HepG2 (cell line): ENCODE measurements at regions not wholly inside any gene's neighbourhood (a gene's known extent, or its start where the extent isn't known, plus 50 kb on each side); places are given as distances from the start of the nearest gene placed in this dataset.

ENCODE experiments used
- ATAC-seq: fragments of 200-7000 bp; cut with Tn5 transposase; 3 replicates; pipeline ENCODE4 v1.9.1; 2020; ENCODE audit warnings: mild to moderate bottlenecking, moderate library complexity
- BruUV-seq: library from RNA; stranded (reverse); fragments of 400-500 nt; replicated peaks from 2 replicates; lab custom pipeline; 2021; lab: Mats Ljungman, UMichigan
- CTCF ChIA-PET: fragments of 300-600 bp; formaldehyde crosslinking; extraction: SDS; loops from one replicate; lab custom pipeline; 2021; ENCODE audit warnings: low total read pairs, inconsistent platforms, low intra/inter-chr PET ratio; lab: Yijun Ruan, JAX
- POLR2A ChIA-PET: fragments of 350-600 bp; sonication (Branson Sonifier 250); formaldehyde crosslinking; loops from one replicate; lab custom pipeline; 2020; ENCODE audit warnings: antibody characterized with exemption, inconsistent platforms; lab: Yijun Ruan, JAX
- DNase-seq: peaks from one replicate; pipeline ENCODE4 v3.0.0-alpha.2; 2015; ENCODE audit warnings: low spot score
- FAIRE-seq: peaks from 3 replicates; lab custom pipeline; 2011; peaks lifted over from hg19 to GRCh38; lab: Jason Lieb, UNC
- H2AFZ ChIP-seq: one replicate; pipeline ENCODE4 v1.6.1; 2011; ENCODE audit warnings: low read length, inconsistent platforms
- H3K27ac ChIP-seq: fragments of 300-600 bp; 3 replicates; pipeline ENCODE4 v1.8.0; 2011; ENCODE audit warnings: mixed run types, mild to moderate bottlenecking, mixed read lengths, low read length, inconsistent platforms; ENCODE audit not compliant: insufficient read depth; ENCODE audit errors: extremely low read length
- H3K27me3 ChIP-seq, 2 experiments: fragments of 200-600 bp in 1 of 2; 2 replicates in 1 of 2; 3 replicates in 1 of 2; pipeline versions ENCODE4 v1.6.0 to v1.8.0; 2011; ENCODE audit warnings: low read length in 2 of 2, mild to moderate bottlenecking in 2 of 2, moderate library complexity in 2 of 2, inconsistent platforms in 1 of 2; ENCODE audit not compliant: insufficient read depth in 2 of 2, control insufficient read depth in 1 of 2
- H3K36me3 ChIP-seq, 2 experiments: fragments of 200-600 bp in 1 of 2; replicated peaks in 1 of 2; 2 replicates in 1 of 2; 3 replicates in 1 of 2; pipeline versions ENCODE4 v1.5.1 to v1.8.0; 2011; ENCODE audit warnings: low read length in 2 of 2, inconsistent platforms in 1 of 2; ENCODE audit not compliant: insufficient read depth in 2 of 2, control insufficient read depth in 1 of 2
- H3K4me1 ChIP-seq: 2 replicates; pipeline ENCODE4 v1.5.1; 2012; ENCODE audit warnings: low read length, inconsistent platforms; ENCODE audit not compliant: insufficient read depth
- H3K4me2 ChIP-seq: 2 replicates; pipeline ENCODE4 v1.6.0; 2011; ENCODE audit warnings: low read depth, low read length, inconsistent platforms
- H3K4me3 ChIP-seq, 3 experiments: fragments of 200-600 bp in 1 of 3; sonication (generic), shearing (Covaris generic) in 1 of 3; replicated peaks in 1 of 3; 2 replicates each; pipeline ENCODE4 v1.5.1; 2011 to 2016; ENCODE audit warnings: low read length in 3 of 3, inconsistent platforms in 2 of 3, low read depth in 2 of 3, mild to moderate bottlenecking in 2 of 3, control low read depth in 1 of 3, mixed read lengths in 1 of 3; ENCODE audit not compliant: insufficient read depth in 1 of 3
- H3K79me2 ChIP-seq: one replicate; pipeline ENCODE4 v1.6.1; 2011; ENCODE audit warnings: low read length, inconsistent platforms; ENCODE audit not compliant: insufficient read depth
- H3K9ac ChIP-seq: 2 replicates; pipeline ENCODE4 v1.6.0; 2011; ENCODE audit warnings: mild to moderate bottlenecking, low read depth, low read length, inconsistent platforms; ENCODE audit not compliant: insufficient read depth
- H3K9me3 ChIP-seq: 2 replicates; pipeline ENCODE4 v1.5.1; 2012; ENCODE audit warnings: mild to moderate bottlenecking, low read length
- H4K20me1 ChIP-seq: 2 replicates; pipeline ENCODE4 v1.6.0; 2011; ENCODE audit warnings: inconsistent platforms, mild to moderate bottlenecking, low read length, moderate library complexity; ENCODE audit not compliant: insufficient read depth
- GABPA ChIP-seq, 2 experiments: IDR thresholded peaks; 2 replicates each; pipeline ENCODE4 v1.6.1; 2011 to 2016; ENCODE audit warnings: low read depth in 2 of 2, low read length in 1 of 2, missing biosample characterization in 1 of 2, missing genetic modification characterization in 1 of 2
- NR2F6 ChIP-seq, 2 experiments: IDR thresholded peaks; 2 replicates each; pipeline ENCODE4 v1.6.1; 2016; ENCODE audit warnings: antibody characterized with exemption in 1 of 2, mild to moderate bottlenecking in 1 of 2
- PPARG ChIP-seq: conservative IDR thresholded peaks from 2 replicates; pipeline ENCODE4 v1.6.1; 2016; ENCODE audit warnings: missing biosample characterization, missing genetic modification reagents
- RARA ChIP-seq: IDR thresholded peaks from 2 replicates; pipeline ENCODE4 v1.6.1; 2016; ENCODE audit warnings: missing genetic modification reagents, missing compliant biosample characterization
- RXRA ChIP-seq: sonication (generic); formaldehyde crosslinking; IDR thresholded peaks from 2 replicates; pipeline ENCODE4 v1.5.1; 2020; ENCODE audit warnings: missing genetic modification reagents
- TEAD3 ChIP-seq: optimal IDR thresholded peaks from 2 replicates; pipeline ENCODE3; 2016; ENCODE audit warnings: borderline replicate concordance
- YY1 ChIP-seq: IDR thresholded peaks from 2 replicates; pipeline ENCODE4 v1.6.1; 2011; ENCODE audit warnings: low read length, low read depth, moderate library complexity, mild to moderate bottlenecking; ENCODE audit not compliant: insufficient read depth, insufficient replicate concordance
- ZBTB38 ChIP-seq: sonication (generic); formaldehyde crosslinking; IDR thresholded peaks from 2 replicates; pipeline ENCODE4 v1.5.1; 2020; ENCODE audit warnings: mild to moderate bottlenecking, missing genetic modification reagents
- ZNF768 ChIP-seq: sonication (generic); formaldehyde crosslinking; IDR thresholded peaks from 2 replicates; pipeline ENCODE4 v1.4.0; 2020; ENCODE audit warnings: missing genetic modification reagents
- ZSCAN12 ChIP-seq: sonication (generic); formaldehyde crosslinking; IDR thresholded peaks from 2 replicates; pipeline ENCODE4 v1.9.0; 2021; ENCODE audit warnings: mild to moderate bottlenecking, missing genetic modification reagents
- WGBS: methylation state at CpG from one replicate; pipeline ENCODE4 v1.1.6; 2017; ENCODE audit warnings: low lambda C conversion rate; 5-methylcytosine and 5-hydroxymethylcytosine counted together
- in situ Hi-C: cut with HindIII; loops from 2 replicates; pipeline ENCODE4 v1.10.0; 2017; ENCODE audit warnings: low pct_unique_long_range_greater_than_20kb; ENCODE audit not compliant: extremely low pct_ligation_motif_present
- intact Hi-C: fragments of 100-400 bp; cut with micrococcal nuclease; formaldehyde crosslinking; loops from one replicate; pipeline ENCODE4 v1.10.0; 2022; ENCODE audit not compliant: unreplicated experiment
- TF ChIP-seq, protein P1 (sequence below): IDR thresholded peaks from 2 replicates; pipeline ENCODE4 v1.6.1; 2018; ENCODE audit warnings: missing genetic modification reagents, mild to moderate bottlenecking, missing compliant biosample characterization
- TF ChIP-seq, protein P2 (sequence below): sonication (generic); formaldehyde crosslinking; IDR thresholded peaks from 2 replicates; pipeline ENCODE4 v1.9.0; 2021; ENCODE audit warnings: mild to moderate bottlenecking, missing genetic modification reagents

DNA sequence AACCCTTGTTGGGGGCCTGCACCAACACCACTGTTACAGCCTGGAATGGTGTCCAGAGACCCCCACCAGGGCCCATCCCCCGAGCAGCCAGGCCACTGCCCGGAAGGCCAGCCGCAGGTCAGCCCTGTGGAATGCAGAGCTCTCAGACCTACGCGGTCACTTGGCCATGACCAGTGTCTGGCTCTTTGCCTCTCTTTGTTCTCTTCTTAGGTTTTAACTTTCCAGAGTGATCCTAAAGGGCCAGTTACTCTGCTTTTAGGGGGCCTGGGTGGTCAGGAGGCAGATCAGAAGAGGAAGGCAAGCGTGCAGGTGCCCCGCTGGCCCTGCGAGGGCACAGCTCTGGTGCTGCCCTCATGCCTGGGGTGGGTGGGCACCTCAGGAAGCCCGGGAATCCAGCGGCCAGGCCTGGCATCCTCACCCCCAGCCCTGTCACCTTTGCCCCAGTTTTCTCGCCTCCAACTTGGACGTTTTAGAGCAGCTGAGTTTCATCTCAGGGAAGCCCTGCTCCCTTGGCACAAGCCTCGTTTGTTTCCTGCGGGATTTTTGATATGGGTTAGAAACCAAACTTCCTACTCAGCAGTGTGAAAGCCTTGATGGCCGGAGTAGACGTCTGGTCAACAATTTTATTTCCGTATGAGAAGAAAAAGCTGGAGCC, 62.5 kb upstream of the CHST15 start:
- H2AFZ ChIP-seq = no peak overlapping the region

DNA sequence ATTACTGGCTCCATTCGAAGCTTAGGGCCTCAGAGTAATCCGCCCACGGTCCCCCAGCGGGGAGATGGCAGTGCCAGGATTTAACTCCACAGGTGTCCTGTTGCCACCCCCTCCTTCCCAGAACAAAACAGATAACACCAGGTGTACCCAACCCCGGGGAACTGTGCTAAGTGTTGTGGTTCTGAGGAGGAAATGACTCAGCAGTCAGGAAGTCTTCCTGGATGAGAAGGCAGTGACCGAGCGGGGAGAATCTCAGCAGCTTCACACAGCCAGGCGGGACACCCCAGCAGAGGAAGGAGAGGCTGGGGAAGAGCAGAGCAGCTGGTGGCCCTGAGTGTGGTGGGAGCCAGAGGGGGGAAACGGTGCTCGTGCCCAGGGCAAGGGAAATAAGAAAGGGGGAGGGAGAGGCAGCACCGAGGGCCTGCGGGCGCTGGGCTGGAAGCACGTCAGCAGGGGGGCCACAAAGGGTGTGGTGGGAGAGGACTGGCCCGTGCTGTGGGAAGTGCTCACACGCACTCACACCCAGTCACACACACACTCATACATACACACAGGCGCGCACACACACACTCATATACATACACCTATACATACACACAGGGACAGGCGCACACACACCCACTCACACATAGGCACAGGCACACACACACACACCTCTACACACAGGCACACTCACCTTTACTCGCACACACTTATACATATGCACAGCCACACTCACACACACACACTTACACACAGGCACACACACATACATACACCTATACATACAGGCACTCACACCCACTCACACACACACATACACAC, 59.8 kb upstream of the CHST15 start:
- WGBS = 55% methylated on average over 17 of the region's 20 CpGs
- ATAC-seq = peak; percentile 36
- Histone ChIP-seq H3K36me3 (no peaks in the 10 kb centered on the region), H3K4me3 (no peak overlapping the region), H3K9ac (no peak overlapping the region), H3K4me1 (peaks cover 43% of the 10 kb centered on the region), H3K79me2 (no peaks in the 10 kb centered on the region), H4K20me1 (no peaks in the 10 kb centered on the region), H3K27ac (no peak overlapping the region), H3K9me3 (no peaks in the 10 kb centered on the region), H2AFZ (no peak overlapping the region), H3K4me2 (no peak overlapping the region), H3K27me3 (peaks cover 0 to 8% of the 10 kb centered on the region in 2 experiments; a peak in 4 of 5 replicates)
- FAIRE-seq = no peak
- CTCF ChIA-PET = no interaction called here
- DNase-seq = peak; percentile 54
- in situ Hi-C loops (no loop called here), intact Hi-C loops (loop anchor here (10.0 kb wide), 2 partner anchors 128 to 158 kb away; no protein-coding TSS in a partner anchor)
- POLR2A ChIA-PET = no interaction called here
- BruUV-seq = no TSS peak
- TF ChIP-seq, protein P1, sequence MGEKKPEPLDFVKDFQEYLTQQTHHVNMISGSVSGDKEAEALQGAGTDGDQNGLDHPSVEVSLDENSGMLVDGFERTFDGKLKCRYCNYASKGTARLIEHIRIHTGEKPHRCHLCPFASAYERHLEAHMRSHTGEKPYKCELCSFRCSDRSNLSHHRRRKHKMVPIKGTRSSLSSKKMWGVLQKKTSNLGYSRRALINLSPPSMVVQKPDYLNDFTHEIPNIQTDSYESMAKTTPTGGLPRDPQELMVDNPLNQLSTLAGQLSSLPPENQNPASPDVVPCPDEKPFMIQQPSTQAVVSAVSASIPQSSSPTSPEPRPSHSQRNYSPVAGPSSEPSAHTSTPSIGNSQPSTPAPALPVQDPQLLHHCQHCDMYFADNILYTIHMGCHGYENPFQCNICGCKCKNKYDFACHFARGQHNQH = 0 out of 2 replicates have a peak, but pooled peaks have one; percentile 26
- TF ChIP-seq, protein P2, sequence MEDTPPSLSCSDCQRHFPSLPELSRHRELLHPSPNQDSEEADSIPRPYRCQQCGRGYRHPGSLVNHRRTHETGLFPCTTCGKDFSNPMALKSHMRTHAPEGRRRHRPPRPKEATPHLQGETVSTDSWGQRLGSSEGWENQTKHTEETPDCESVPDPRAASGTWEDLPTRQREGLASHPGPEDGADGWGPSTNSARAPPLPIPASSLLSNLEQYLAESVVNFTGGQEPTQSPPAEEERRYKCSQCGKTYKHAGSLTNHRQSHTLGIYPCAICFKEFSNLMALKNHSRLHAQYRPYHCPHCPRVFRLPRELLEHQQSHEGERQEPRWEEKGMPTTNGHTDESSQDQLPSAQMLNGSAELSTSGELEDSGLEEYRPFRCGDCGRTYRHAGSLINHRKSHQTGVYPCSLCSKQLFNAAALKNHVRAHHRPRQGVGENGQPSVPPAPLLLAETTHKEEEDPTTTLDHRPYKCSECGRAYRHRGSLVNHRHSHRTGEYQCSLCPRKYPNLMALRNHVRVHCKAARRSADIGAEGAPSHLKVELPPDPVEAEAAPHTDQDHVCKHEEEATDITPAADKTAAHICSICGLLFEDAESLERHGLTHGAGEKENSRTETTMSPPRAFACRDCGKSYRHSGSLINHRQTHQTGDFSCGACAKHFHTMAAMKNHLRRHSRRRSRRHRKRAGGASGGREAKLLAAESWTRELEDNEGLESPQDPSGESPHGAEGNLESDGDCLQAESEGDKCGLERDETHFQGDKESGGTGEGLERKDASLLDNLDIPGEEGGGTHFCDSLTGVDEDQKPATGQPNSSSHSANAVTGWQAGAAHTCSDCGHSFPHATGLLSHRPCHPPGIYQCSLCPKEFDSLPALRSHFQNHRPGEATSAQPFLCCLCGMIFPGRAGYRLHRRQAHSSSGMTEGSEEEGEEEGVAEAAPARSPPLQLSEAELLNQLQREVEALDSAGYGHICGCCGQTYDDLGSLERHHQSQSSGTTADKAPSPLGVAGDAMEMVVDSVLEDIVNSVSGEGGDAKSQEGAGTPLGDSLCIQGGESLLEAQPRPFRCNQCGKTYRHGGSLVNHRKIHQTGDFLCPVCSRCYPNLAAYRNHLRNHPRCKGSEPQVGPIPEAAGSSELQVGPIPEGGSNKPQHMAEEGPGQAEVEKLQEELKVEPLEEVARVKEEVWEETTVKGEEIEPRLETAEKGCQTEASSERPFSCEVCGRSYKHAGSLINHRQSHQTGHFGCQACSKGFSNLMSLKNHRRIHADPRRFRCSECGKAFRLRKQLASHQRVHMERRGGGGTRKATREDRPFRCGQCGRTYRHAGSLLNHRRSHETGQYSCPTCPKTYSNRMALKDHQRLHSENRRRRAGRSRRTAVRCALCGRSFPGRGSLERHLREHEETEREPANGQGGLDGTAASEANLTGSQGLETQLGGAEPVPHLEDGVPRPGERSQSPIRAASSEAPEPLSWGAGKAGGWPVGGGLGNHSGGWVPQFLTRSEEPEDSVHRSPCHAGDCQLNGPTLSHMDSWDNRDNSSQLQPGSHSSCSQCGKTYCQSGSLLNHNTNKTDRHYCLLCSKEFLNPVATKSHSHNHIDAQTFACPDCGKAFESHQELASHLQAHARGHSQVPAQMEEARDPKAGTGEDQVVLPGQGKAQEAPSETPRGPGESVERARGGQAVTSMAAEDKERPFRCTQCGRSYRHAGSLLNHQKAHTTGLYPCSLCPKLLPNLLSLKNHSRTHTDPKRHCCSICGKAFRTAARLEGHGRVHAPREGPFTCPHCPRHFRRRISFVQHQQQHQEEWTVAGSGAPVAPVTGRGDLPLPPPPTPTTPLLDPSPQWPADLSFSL (CRISPR knock-in tag) = peak; percentile 82; the same call in 1 of the 2 replicates
- TF ChIP-seq GABPA (IDR thresholded peaks at IDR 0.05; ENCODE audit: low read depth, low read length) (no peak), GABPA (CRISPR knock-in tag; IDR thresholded peaks at IDR 0.05; ENCODE audit: low read depth) (peak; percentile 65), ZBTB38 (CRISPR knock-in tag) (0 out of 2 replicates have a peak, but pooled peaks have one; percentile 34)

More for the DNA sequence above, 62.5 kb upstream of the CHST15 start:
- H3K79me2 ChIP-seq = no peaks in the 10 kb centered on the region
- ChIA-PET CTCF (no interaction called here), POLR2A (no interaction called here)
- intact Hi-C loops (loop anchor here (10.0 kb wide), 2 partner anchors 131 to 161 kb away; no protein-coding TSS in a partner anchor), in situ Hi-C loops (no loop called here)
- TF ChIP-seq ZSCAN12 (CRISPR knock-in tag) (no peak), TEAD3 (CRISPR knock-in tag) (peak; percentile 48), YY1 (no peak), ZNF768 (no peak), PPARG (CRISPR knock-in tag) (peak; percentile 52; the same call in 1 of the 2 replicates), RXRA (CRISPR knock-in tag) (peak; percentile 16; the same call in 1 of the 2 replicates), RARA (CRISPR knock-in tag) (peak; percentile 79), NR2F6 (IDR thresholded peaks at IDR 0.05) (no peak), NR2F6 (CRISPR knock-in tag; IDR thresholded peaks at IDR 0.05) (0 out of 2 replicates have a peak, but pooled peaks have one; percentile 21)
- no peaks in the 10 kb centered on the region for H3K9me3 ChIP-seq
- no peaks in the 10 kb centered on the region for H4K20me1 ChIP-seq
- ATAC-seq = 0 out of 3 replicates have a peak, but pooled peaks have one; percentile 14
- peak overlapping the region; percentile 62 for H3K4me2 ChIP-seq
- no peak overlapping the region for H3K27ac ChIP-seq
- no TSS peak for BruUV-seq
- H3K27me3 ChIP-seq = peaks cover 2 to 20% of the 10 kb centered on the region in 2 experiments
- FAIRE-seq = no peak
- no peak for DNase-seq
- no peak overlapping the region for H3K9ac ChIP-seq
- WGBS = 26% methylated on average over 16 of the region's 17 CpGs
- H3K36me3 ChIP-seq = no peaks in the 10 kb centered on the region
- H3K4me3 ChIP-seq = no peak overlapping the region
- H3K4me1 ChIP-seq = peaks cover 43% of the 10 kb centered on the region
